ENCODE measurements at regions not wholly inside any gene's neighbourhood (a gene's known extent, or its start where the extent isn't known, plus 50 kb on each side); places are given as distances from the start of the nearest gene placed in this dataset.

- no peak for TF ChIP-seq CTCF (IDR thresholded peaks at IDR 0.05; ENCODE audit: control extremely low read depth, extremely low read depth, low read depth, missing control alignments)
- CTCF ChIA-PET, result interaction anchor here (0.9 kb wide), 1 partner anchor 31 kb away, joined by 3 read pairs; no protein-coding TSS in a partner anchor
- no peak for DNase-seq (ENCODE audit: extremely low spot score)
- POLR2A ChIA-PET, result interaction anchor here (0.6 kb wide), 1 partner anchor 1327 kb away, joined by 3 read pairs; no protein-coding TSS in a partner anchor
Observed at GRCh38 chr2:122150524-122151280, 395.3 kb downstream of the TSN start.

- TF ChIP-seq CTCF (IDR thresholded peaks at IDR 0.05; ENCODE audit: control extremely low read depth, extremely low read depth, low read depth, missing control alignments), result no peak
- ChIA-PET POLR2A (no interaction called here), CTCF (no interaction called here)
- no peak for DNase-seq (ENCODE audit: extremely low spot score)
Observed at GRCh38 chr2:122152571-122152970, 397.1 kb downstream of the TSN start.

- no peak for DNase-seq (ENCODE audit: extremely low spot score)
- CTCF ChIA-PET, result interaction anchor here (0.7 to 1.1 kb wide), 2 partner anchors 11 to 15 kb away, joined by 3 read pairs; no protein-coding TSS in a partner anchor
- POLR2A ChIA-PET, result no interaction called here
Observed at GRCh38 chr2:122156176-122156890, 400.9 kb downstream of the TSN start.

GRCh38 chr2:122157158-122157557, 401.7 kb downstream of the TSN start:
- no peak for TF ChIP-seq CTCF (IDR thresholded peaks at IDR 0.05; ENCODE audit: control extremely low read depth, extremely low read depth, low read depth, missing control alignments)
- no peak for DNase-seq (ENCODE audit: extremely low spot score)
- ChIA-PET CTCF (no interaction called here), POLR2A (no interaction called here)

More at GRCh38 chr2:122156176-122156890, 400.9 kb downstream of the TSN start:
- TF ChIP-seq CTCF (IDR thresholded peaks at IDR 0.05; ENCODE audit: control extremely low read depth, extremely low read depth, low read depth, missing control alignments), result no peak

GRCh38 chr2:122163617-122164016, 408.2 kb downstream of the TSN start:
- DNase-seq (ENCODE audit: extremely low spot score), result no peak
- ChIA-PET POLR2A (no interaction called here), CTCF (no interaction called here)
- TF ChIP-seq CTCF (IDR thresholded peaks at IDR 0.05; ENCODE audit: control extremely low read depth, extremely low read depth, low read depth, missing control alignments), result no peak

- ChIA-PET CTCF (interaction anchor here (0.9 to 1.3 kb wide), 2 partner anchors 10 to 19 kb away, joined by 3 read pairs; no protein-coding TSS in a partner anchor), POLR2A (no interaction called here)
- no peak for TF ChIP-seq CTCF (IDR thresholded peaks at IDR 0.05; ENCODE audit: control extremely low read depth, extremely low read depth, low read depth, missing control alignments)
- no peak for DNase-seq (ENCODE audit: extremely low spot score)
Observed at GRCh38 chr2:122164964-122165363, 409.5 kb downstream of the TSN start.

All from GM10248 (cell line).